ENCODE measurements at regions not wholly inside any gene's neighbourhood (a gene's known extent, or its start where the extent isn't known, plus 50 kb on each side); places are given as distances from the start of the nearest gene placed in this dataset.

GRCh38 chr2:189369566-189369965 is 71.7 kb upstream of the WDR75 start:
- ATAC-seq (ENCODE audit: low read depth) (peak; percentile 83), DNase-seq (ENCODE audit: low spot score) (no peak)
- H3K9me3 ChIP-seq (ENCODE audit: severe bottlenecking): no peaks in the 10 kb centered on the region
- no peaks in the 10 kb centered on the region for H3K36me3 ChIP-seq (ENCODE audit: low read depth)
- H3K27ac ChIP-seq (ENCODE audit: poor library complexity, severe bottlenecking): peak overlapping the region; percentile 67
- no peak overlapping the region for H3K4me3 ChIP-seq (ENCODE audit: severe bottlenecking)
- no peak for TF ChIP-seq CTCF (IDR thresholded peaks at IDR 0.05; ENCODE audit: poor library complexity, severe bottlenecking)
- H3K27me3 ChIP-seq (ENCODE audit: insufficient read depth, poor library complexity, severe bottlenecking): no peaks in the 10 kb centered on the region
- peaks cover 46% of the 10 kb centered on the region for H3K4me1 ChIP-seq (ENCODE audit: insufficient read depth, poor library complexity, severe bottlenecking)

GRCh38 chr2:189370719-189371118 is 70.6 kb upstream of the WDR75 start:
- Histone ChIP-seq H3K4me3 (ENCODE audit: severe bottlenecking) (no peak overlapping the region), H3K27me3 (ENCODE audit: insufficient read depth, poor library complexity, severe bottlenecking) (no peaks in the 10 kb centered on the region)

GRCh38 chr2:189372688-189373257 is 68.5 kb upstream of the WDR75 start:
- no peak overlapping the region for H3K4me3 ChIP-seq (ENCODE audit: severe bottlenecking)
- no peaks in the 10 kb centered on the region for H3K9me3 ChIP-seq (ENCODE audit: severe bottlenecking)
- no peaks in the 10 kb centered on the region for H3K27me3 ChIP-seq (ENCODE audit: insufficient read depth, poor library complexity, severe bottlenecking)
- ATAC-seq (ENCODE audit: low read depth) (no peak), DNase-seq (ENCODE audit: low spot score) (no peak)
- no peaks in the 10 kb centered on the region for H3K36me3 ChIP-seq (ENCODE audit: low read depth)
- no peak overlapping the region for H3K27ac ChIP-seq (ENCODE audit: poor library complexity, severe bottlenecking)
- peaks cover 48% of the 10 kb centered on the region for H3K4me1 ChIP-seq (ENCODE audit: insufficient read depth, poor library complexity, severe bottlenecking)
- TF ChIP-seq CTCF (IDR thresholded peaks at IDR 0.05; ENCODE audit: poor library complexity, severe bottlenecking): no peak

More at GRCh38 chr2:189370719-189371118, 70.6 kb upstream of the WDR75 start:
- H3K27ac ChIP-seq (ENCODE audit: poor library complexity, severe bottlenecking): peak overlapping the region; percentile 67
- H3K36me3 ChIP-seq (ENCODE audit: low read depth): no peaks in the 10 kb centered on the region
- TF ChIP-seq CTCF (IDR thresholded peaks at IDR 0.05; ENCODE audit: poor library complexity, severe bottlenecking): no peak
- H3K4me1 ChIP-seq (ENCODE audit: insufficient read depth, poor library complexity, severe bottlenecking): peaks cover 48% of the 10 kb centered on the region
- ATAC-seq (ENCODE audit: low read depth) (peak; percentile 60; the same call in 2 of the 3 replicates), DNase-seq (ENCODE audit: low spot score) (no peak)
- H3K9me3 ChIP-seq (ENCODE audit: severe bottlenecking): no peaks in the 10 kb centered on the region

- Histone ChIP-seq H3K27me3 (ENCODE audit: insufficient read depth, poor library complexity, severe bottlenecking) (no peaks in the 10 kb centered on the region), H3K4me1 (ENCODE audit: insufficient read depth, poor library complexity, severe bottlenecking) (peaks cover 45% of the 10 kb centered on the region), H3K27ac (ENCODE audit: poor library complexity, severe bottlenecking) (peak overlapping the region; percentile 19), H3K9me3 (ENCODE audit: severe bottlenecking) (no peaks in the 10 kb centered on the region), H3K36me3 (ENCODE audit: low read depth) (no peaks in the 10 kb centered on the region), H3K4me3 (ENCODE audit: severe bottlenecking) (no peak overlapping the region)
- DNase-seq (ENCODE audit: low spot score) (no peak), ATAC-seq (ENCODE audit: low read depth) (no peak; the same call in 2 of the 3 replicates)
- no peak for TF ChIP-seq CTCF (IDR thresholded peaks at IDR 0.05; ENCODE audit: poor library complexity, severe bottlenecking)
Measured at GRCh38 chr2:189374481-189374880, 66.8 kb upstream of the WDR75 start.

GRCh38 chr2:189375842-189376241 is 65.4 kb upstream of the WDR75 start:
- DNase-seq (ENCODE audit: low spot score) (no peak), ATAC-seq (ENCODE audit: low read depth) (no peak)
- Histone ChIP-seq H3K27me3 (ENCODE audit: insufficient read depth, poor library complexity, severe bottlenecking) (no peaks in the 10 kb centered on the region), H3K36me3 (ENCODE audit: low read depth) (no peaks in the 10 kb centered on the region), H3K27ac (ENCODE audit: poor library complexity, severe bottlenecking) (no peak overlapping the region), H3K4me3 (ENCODE audit: severe bottlenecking) (no peak overlapping the region), H3K4me1 (ENCODE audit: insufficient read depth, poor library complexity, severe bottlenecking) (peaks cover 45% of the 10 kb centered on the region), H3K9me3 (ENCODE audit: severe bottlenecking) (no peaks in the 10 kb centered on the region)
- no peak for TF ChIP-seq CTCF (IDR thresholded peaks at IDR 0.05; ENCODE audit: poor library complexity, severe bottlenecking)

All from RWPE2 (cell line).